ENCODE measurements at regions not wholly inside any gene's neighbourhood (a gene's known extent, or its start where the extent isn't known, plus 50 kb on each side); places are given as distances from the start of the nearest gene placed in this dataset.

- intact Hi-C loops (cut with micrococcal nuclease): loop anchor here (5.0 kb wide), 1 partner anchor 825 kb away; no protein-coding TSS in a partner anchor
Measured at GRCh38 chr1:98047171-98047570, 126.3 kb upstream of the DPYD start.

GRCh38 chr1:98045767-98046641 is 125.2 kb upstream of the DPYD start:
- intact Hi-C loops (cut with micrococcal nuclease): loop anchor here (5.0 kb wide), 1 partner anchor 826 kb away; no protein-coding TSS in a partner anchor

GRCh38 chr1:98045211-98045766 is 124.5 kb upstream of the DPYD start:
- intact Hi-C loops (cut with micrococcal nuclease): loop anchor here (5.0 kb wide), 1 partner anchor 827 kb away; no protein-coding TSS in a partner anchor

GRCh38 chr1:98044766-98045165 is 123.9 kb upstream of the DPYD start:
- intact Hi-C loops (cut with micrococcal nuclease): loop anchor here (5.0 kb wide), 1 partner anchor 828 kb away; no protein-coding TSS in a partner anchor

- intact Hi-C loops (cut with micrococcal nuclease): no loop called here
Measured at GRCh38 chr1:98044071-98044697, 123.3 kb upstream of the DPYD start.

GRCh38 chr1:98035602-98036002 is 114.8 kb upstream of the DPYD start:
- intact Hi-C loops (cut with micrococcal nuclease): loop anchor here (1.0 kb wide), 1 partner anchor 13 kb away; no protein-coding TSS in a partner anchor

GRCh38 chr1:98034505-98034904 is 113.7 kb upstream of the DPYD start:
- intact Hi-C loops (cut with micrococcal nuclease): no loop called here

DNA sequence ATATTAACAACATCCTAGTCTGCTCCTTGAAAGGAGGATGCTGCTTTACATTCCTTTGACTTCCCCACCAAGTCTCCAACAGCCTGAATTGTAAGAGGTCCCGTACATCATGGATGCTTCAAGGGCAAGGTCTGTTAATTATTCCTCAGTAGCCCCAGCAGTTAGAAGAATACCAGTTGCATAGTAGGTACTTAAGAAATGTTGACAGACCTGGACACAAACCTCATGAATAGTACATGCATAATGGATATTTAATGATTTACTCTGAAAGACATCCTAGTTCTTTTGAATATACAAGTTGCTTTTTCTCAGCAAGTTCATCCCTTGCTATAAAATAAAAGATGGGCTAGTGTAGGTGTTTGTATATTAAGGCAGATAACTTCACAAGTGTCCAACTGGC is 112.1 kb upstream of the DPYD start:
- intact Hi-C loops (cut with micrococcal nuclease): loop anchor here (2.0 kb wide), 1 partner anchor 20 kb away; no protein-coding TSS in a partner anchor

DNA sequence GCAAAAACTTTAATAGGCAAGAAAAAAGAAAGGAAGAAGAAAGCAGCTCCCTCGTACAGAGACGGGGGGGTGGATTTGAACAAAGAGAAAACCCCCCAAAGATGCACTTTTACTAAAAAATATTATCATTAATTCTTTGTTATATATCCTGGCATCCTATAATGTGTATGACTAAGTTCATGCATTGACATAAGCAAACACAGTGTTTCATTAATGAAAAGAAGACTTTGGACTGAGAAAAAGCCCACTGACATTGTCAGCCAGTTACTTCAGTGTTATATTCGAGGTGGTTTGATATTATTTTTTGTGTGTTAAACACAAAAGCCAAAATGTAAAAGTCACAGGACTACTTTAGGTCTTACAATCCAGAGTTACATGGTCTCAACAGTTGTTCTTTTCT is 110.1 kb upstream of the DPYD start:
- intact Hi-C loops (cut with micrococcal nuclease): no loop called here

DNA sequence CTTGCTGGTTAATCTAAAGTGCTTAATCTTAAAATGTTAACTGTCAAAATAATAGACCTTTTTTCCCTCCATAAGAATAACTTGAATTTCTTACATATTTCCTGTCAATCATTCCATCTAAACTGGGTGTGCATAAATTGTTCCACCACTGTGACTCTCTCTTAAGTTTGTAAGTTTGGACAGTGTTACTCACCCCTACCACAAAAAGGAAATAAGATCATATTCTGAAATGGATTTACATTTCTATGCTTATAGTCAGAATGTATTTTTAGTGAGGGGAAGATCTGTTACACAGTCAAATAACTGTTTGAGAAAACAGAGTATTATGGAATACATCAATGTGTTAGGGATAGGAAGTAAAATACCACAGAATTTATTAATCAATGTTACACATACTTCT is 109.6 kb upstream of the DPYD start:
- intact Hi-C loops (cut with micrococcal nuclease): no loop called here

DNA sequence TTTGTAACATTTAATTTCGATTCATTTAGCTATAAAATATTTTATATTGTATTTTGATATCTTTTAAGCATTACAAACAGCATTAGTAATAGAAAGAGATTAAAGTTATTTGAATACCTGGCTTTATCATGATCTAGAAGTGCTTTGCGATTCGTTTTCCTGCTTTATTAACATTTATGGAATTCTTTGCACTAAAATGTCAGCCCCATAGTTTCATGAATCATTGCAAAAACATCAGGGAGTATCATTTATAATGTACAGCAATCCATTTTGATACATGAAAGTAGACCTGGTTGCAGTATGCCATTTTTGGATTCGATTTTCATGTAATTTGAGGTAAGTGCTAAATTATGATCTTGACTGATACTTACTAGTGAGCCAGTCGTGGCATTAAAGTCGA is 108.0 kb upstream of the DPYD start:
- intact Hi-C loops (cut with micrococcal nuclease): no loop called here

GRCh38 chr1:98027103-98027705 is 106.4 kb upstream of the DPYD start:
- intact Hi-C loops (cut with micrococcal nuclease): no loop called here

DNA sequence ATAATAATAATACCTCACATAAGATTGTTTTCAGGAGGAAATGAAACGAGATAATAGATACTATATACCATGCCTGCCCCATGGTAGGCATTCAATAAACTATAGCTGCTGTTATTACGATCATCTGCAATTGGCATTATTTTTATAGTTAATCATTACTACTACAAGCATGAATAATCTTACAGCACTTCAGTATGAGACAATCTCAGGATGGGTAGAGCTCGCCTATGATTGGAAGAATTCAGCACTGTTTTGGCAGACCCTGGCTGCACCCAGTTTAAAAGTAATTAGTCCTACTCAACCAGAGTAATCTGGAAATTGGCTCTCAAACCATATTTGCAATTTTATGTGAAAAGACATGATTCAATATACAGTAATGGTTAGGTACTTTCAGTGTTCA is 105.0 kb upstream of the DPYD start:
- intact Hi-C loops (cut with micrococcal nuclease): no loop called here

- intact Hi-C loops (cut with micrococcal nuclease): no loop called here
Measured at GRCh38 chr1:98021126-98021525, 100.3 kb upstream of the DPYD start.

GRCh38 chr1:98019747-98020146 is 98.9 kb upstream of the DPYD start:
- intact Hi-C loops (cut with micrococcal nuclease): no loop called here

GRCh38 chr1:98018074-98018473 is 97.2 kb upstream of the DPYD start:
- intact Hi-C loops (cut with micrococcal nuclease): no loop called here

- intact Hi-C loops (cut with micrococcal nuclease): no loop called here
Measured at GRCh38 chr1:98017184-98017583, 96.3 kb upstream of the DPYD start.

- intact Hi-C loops (cut with micrococcal nuclease): no loop called here
Measured at GRCh38 chr1:98008373-98008772, 87.5 kb upstream of the DPYD start.

- intact Hi-C loops (cut with micrococcal nuclease): no loop called here
Measured at GRCh38 chr1:98005326-98006010, 84.6 kb upstream of the DPYD start.

DNA sequence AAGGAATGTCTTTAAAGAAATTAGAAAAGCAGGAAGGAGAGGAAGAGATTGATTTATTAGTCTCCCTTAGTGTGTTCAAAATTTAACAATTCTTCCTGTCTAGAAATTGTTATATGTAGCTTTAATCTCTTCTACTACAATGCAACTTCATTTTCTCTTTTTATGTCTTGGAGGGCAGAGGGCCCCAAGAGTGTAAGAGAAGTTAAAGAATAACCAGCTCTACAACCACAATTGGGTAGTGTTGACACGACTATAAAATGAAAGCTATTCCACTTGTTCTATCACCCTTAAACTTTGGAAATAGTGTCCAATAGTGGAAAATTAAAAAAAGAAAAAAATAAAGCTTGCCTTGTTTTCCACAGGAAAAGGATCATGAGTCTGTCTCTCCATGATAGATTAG is 82.6 kb upstream of the DPYD start:
- intact Hi-C loops (cut with micrococcal nuclease): no loop called here

- intact Hi-C loops (cut with micrococcal nuclease): no loop called here
Measured at GRCh38 chr1:98002288-98002687, 81.5 kb upstream of the DPYD start.

Data from T-helper 1 cell treated with Interleukin-12 subunit alpha and Interleukin-12 subunit beta and Interleukin-4 antibody, amounts not matched to agents 30 ng/mL and 1 ng/mL, for 36 hours (primary cell).